Thyroid gland (tissue), 4 donors: ENCODE measurements at regions not wholly inside any gene's neighbourhood (a gene's known extent, or its start where the extent isn't known, plus 50 kb on each side); places are given as distances from the start of the nearest gene placed in this dataset.
A peak's percentile ranks its signal among the peaks of the same experiment; 100 is the strongest.

ENCODE experiments used
- DNase-seq, 2 donors: peaks; one replicate each; pipeline ENCODE4 v3.0.0-alpha.2; 2019
- H3K27ac ChIP-seq, 3 donors: fragments of 200-600 bp; sonication (generic); 1 replicate in 2 of 3; 2 replicates in 1 of 3; pipeline ENCODE4 v1.5.1; 2016 to 2019; ENCODE audit warnings: mild to moderate bottlenecking in 1 of 3, moderate library complexity in 1 of 3
- H3K27me3 ChIP-seq: fragments of 200-600 bp; sonication (generic); one replicate; pipeline ENCODE4 v1.5.1; 2019
- H3K36me3 ChIP-seq, 2 donors: fragments of 200-600 bp; sonication (generic); one replicate each; pipeline ENCODE4 v1.5.1; 2016 to 2019
- H3K4me1 ChIP-seq, 2 donors: fragments of 200-600 bp; sonication (generic); one replicate each; pipeline ENCODE4 v1.5.1; 2017 to 2019
- H3K4me3 ChIP-seq, 3 donors: fragments of 200-600 bp; sonication (generic); replicated peaks in 1 of 3; 1 replicate in 2 of 3; 2 replicates in 1 of 3; pipeline ENCODE4 v1.5.1; 2016; ENCODE audit warnings: mild to moderate bottlenecking in 1 of 3
- H3K9me3 ChIP-seq: fragments of 200-600 bp; sonication (generic); one replicate; pipeline ENCODE4 v1.5.1; 2017
- CTCF ChIP-seq, 6 experiments: fragments of 200-600 bp in 3 of 6; fragments of 450-650 bp in 3 of 6; sonication (generic) in 3 of 6; IDR thresholded peaks; one replicate each; pipeline ENCODE4 v1.5.1; 2016 to 2019; ENCODE audit warnings: antibody characterized with exemption in 6 of 6, mild to moderate bottlenecking in 2 of 6, inconsistent platforms in 1 of 6, moderate library complexity in 1 of 6
- POLR2A ChIP-seq, 2 donors: fragments of 450-650 bp; IDR thresholded peaks; one replicate each; pipeline ENCODE4 v1.6.1; 2017; ENCODE audit warnings: antibody characterized with exemption in 2 of 2, mild to moderate bottlenecking in 2 of 2, moderate library complexity in 1 of 2
- WGBS, 2 donors: methylation state at CpG; one replicate each; pipeline ENCODE4 v1.1.5; 2017; 5-methylcytosine and 5-hydroxymethylcytosine counted together
- intact Hi-C: fragments of 100-400 bp; cut with DNase I; formaldehyde crosslinking; loops from one replicate; pipeline ENCODE4 v1.15.1; 2023

- Histone ChIP-seq H3K9me3 (no peaks in the 10 kb centered on the region), H3K4me3 (no peak overlapping the region), H3K27ac (no peak overlapping the region), H3K36me3 (no peaks in the 10 kb centered on the region), H3K27me3 (no peaks in the 10 kb centered on the region), H3K4me1 (peaks cover under 1 to 6% of the 10 kb centered on the region in 2 donors)
- intact Hi-C loops, result no loop called here
- TF ChIP-seq POLR2A (IDR thresholded peaks at IDR 0.05), result no peak
- TF ChIP-seq CTCF (IDR thresholded peaks at IDR 0.05), result no peak
- DNase-seq, result no peak
- 79 to 84% methylated on average over 5 of the region's 5 CpGs for WGBS, 2 donors
Observed at GRCh38 chr11:16618431-16618830, 120.0 kb upstream of the C11orf58 start.

GRCh38 chr11:16615480-16615879 lies 123.0 kb upstream of the C11orf58 start:
- Histone ChIP-seq H3K36me3 (no peaks in the 10 kb centered on the region), H3K9me3 (no peaks in the 10 kb centered on the region), H3K27me3 (no peaks in the 10 kb centered on the region), H3K4me3 (no peak overlapping the region), H3K4me1 (peaks cover 6 to 17% of the 10 kb centered on the region in 2 donors), H3K27ac (no peak overlapping the region)
- WGBS, 2 donors, result 91 to 95% methylated on average over 2 of the region's 2 CpGs
- intact Hi-C loops, result no loop called here
- no peak for DNase-seq
- TF ChIP-seq POLR2A (IDR thresholded peaks at IDR 0.05), result no peak
- no peak for TF ChIP-seq CTCF (IDR thresholded peaks at IDR 0.05)

- WGBS, 2 donors, result 2 to 6% methylated on average over 28 to 39 of the region's 65 CpGs
- peak; percentile 87 to 90 for DNase-seq
- Histone ChIP-seq H3K27ac (no peak overlapping the region), H3K27me3 (no peaks in the 10 kb centered on the region), H3K36me3 (no peaks in the 10 kb centered on the region), H3K4me1 (peaks cover 6 to 17% of the 10 kb centered on the region in 2 donors), H3K4me3 (no peak overlapping the region), H3K9me3 (no peaks in the 10 kb centered on the region)
- no peak for TF ChIP-seq POLR2A (IDR thresholded peaks at IDR 0.05)
- peak; percentile 58 to 94 (median 87) for TF ChIP-seq CTCF (IDR thresholded peaks at IDR 0.05)
- intact Hi-C loops, result loop anchor here (5.0 kb wide), 3 partner anchors 671 to 1286 kb away; no protein-coding TSS in a partner anchor
Observed at GRCh38 chr11:16613512-16614381, 124.7 kb upstream of the C11orf58 start.

- H3K36me3 ChIP-seq, result no peaks in the 10 kb centered on the region
- no peak overlapping the region for H3K27ac ChIP-seq
- H3K9me3 ChIP-seq, result no peaks in the 10 kb centered on the region
- no peaks in the 10 kb centered on the region for H3K27me3 ChIP-seq
- intact Hi-C loops, result loop anchor here (5.0 kb wide), 3 partner anchors 671 to 1286 kb away; no protein-coding TSS in a partner anchor
- 3 to 7% methylated on average over 4 to 13 of the region's 13 CpGs for WGBS, 2 donors
- no peak overlapping the region for H3K4me3 ChIP-seq
- peaks cover 6 to 17% of the 10 kb centered on the region in 2 donors for H3K4me1 ChIP-seq
- DNase-seq, result peak in 1 of 2 donors; percentile 14
- TF ChIP-seq CTCF (IDR thresholded peaks at IDR 0.05) (no peak), POLR2A (IDR thresholded peaks at IDR 0.05) (no peak)
Observed at GRCh38 chr11:16613262-16613511, 125.3 kb upstream of the C11orf58 start.

GRCh38 chr11:16612566-16613261 lies 125.7 kb upstream of the C11orf58 start:
- Histone ChIP-seq H3K36me3 (no peaks in the 10 kb centered on the region), H3K4me3 (no peak overlapping the region), H3K9me3 (no peaks in the 10 kb centered on the region), H3K4me1 (peaks cover 6 to 17% of the 10 kb centered on the region in 2 donors), H3K27ac (no peak overlapping the region), H3K27me3 (no peaks in the 10 kb centered on the region)
- TF ChIP-seq CTCF (IDR thresholded peaks at IDR 0.05) (no peak), POLR2A (IDR thresholded peaks at IDR 0.05) (no peak)
- intact Hi-C loops, result loop anchor here (5.0 kb wide), 3 partner anchors 670 to 1285 kb away; no protein-coding TSS in a partner anchor
- 7 to 11% methylated on average over 26 of the region's 26 CpGs for WGBS, 2 donors
- no peak for DNase-seq
